Neural cell (in vitro differentiated cells): ENCODE measurements at regions not wholly inside any gene's neighbourhood (a gene's known extent, or its start where the extent isn't known, plus 50 kb on each side); places are given as distances from the start of the nearest gene placed in this dataset.

Experiments used
- CTCF ChIP-seq: fragments of 450-650 bp; IDR thresholded peaks from 2 replicates; pipeline ENCODE4 v1.5.1; 2014; ENCODE audit warnings: antibody characterized with exemption, mild to moderate bottlenecking, moderate library complexity; ENCODE audit not compliant: poor library complexity, severe bottlenecking
- EP300 ChIP-seq: fragments of 450-650 bp; conservative IDR thresholded peaks from 2 replicates; pipeline ENCODE4 v1.6.1; 2014; ENCODE audit warnings: antibody characterized with exemption, mild to moderate bottlenecking, moderate library complexity; ENCODE audit not compliant: poor library complexity, severe bottlenecking
- EZH2 ChIP-seq: fragments of 200-600, 300-800 bp; shearing (Covaris generic), sonication (generic); IDR thresholded peaks from 2 replicates; pipeline ENCODE4 v1.6.1; 2014; ENCODE audit warnings: antibody characterized with exemption, low read length, borderline replicate concordance, mild to moderate bottlenecking; ENCODE audit not compliant: insufficient read depth, poor library complexity, severe bottlenecking
- MXI1 ChIP-seq: fragments of 450-650 bp; conservative IDR thresholded peaks from 2 replicates; pipeline ENCODE4 v1.6.1; 2014; ENCODE audit warnings: antibody characterized with exemption, mild to moderate bottlenecking; ENCODE audit not compliant: poor library complexity, severe bottlenecking
- POLR2AphosphoS5 ChIP-seq: IDR thresholded peaks from 2 replicates; pipeline ENCODE4 v1.6.1; 2012
- RAD21 ChIP-seq: fragments of 450-650 bp; conservative IDR thresholded peaks from 2 replicates; pipeline ENCODE4 v1.6.1; 2014; ENCODE audit warnings: antibody characterized with exemption, mild to moderate bottlenecking, moderate library complexity
- REST ChIP-seq: IDR thresholded peaks from 2 replicates; pipeline ENCODE4 v1.6.1; 2012; ENCODE audit warnings: borderline replicate concordance
- SMC3 ChIP-seq: fragments of 450-650 bp; conservative IDR thresholded peaks from 2 replicates; pipeline ENCODE4 v1.6.1; 2014; ENCODE audit warnings: antibody characterized with exemption, mild to moderate bottlenecking, moderate library complexity; ENCODE audit not compliant: poor library complexity

- no peak for TF ChIP-seq CTCF
- no peak for TF ChIP-seq REST
- TF ChIP-seq RAD21 = no peak
- no peak for TF ChIP-seq POLR2AphosphoS5
- TF ChIP-seq EP300 = no peak
- no peak for TF ChIP-seq SMC3
- TF ChIP-seq EZH2 = no peak
- no peak for TF ChIP-seq MXI1
Measured at GRCh38 chr10:2263561-2263960, 526.2 kb upstream of the ADARB2 start.
